ENCODE measurements at regions not wholly inside any gene's neighbourhood (a gene's known extent, or its start where the extent isn't known, plus 50 kb on each side); places are given as distances from the start of the nearest gene placed in this dataset.

- no peak overlapping the region for H3K27ac Mint-ChIP-seq
- POLR2A ChIA-PET: no interaction called here
- no peak for DNase-seq
- CTCF ChIA-PET: no interaction called here
- no peaks in the 10 kb centered on the region for H3K9me3 Mint-ChIP-seq
- H3K4me3 Mint-ChIP-seq: no peak overlapping the region
- H3K27me3 Mint-ChIP-seq: peaks cover 2% of the 10 kb centered on the region
- no peaks in the 10 kb centered on the region for H3K36me3 Mint-ChIP-seq (ENCODE audit: low read depth)
- H3K4me1 Mint-ChIP-seq: no peaks in the 10 kb centered on the region
Observed at GRCh38 chr2:175567435-175568061, 386.0 kb upstream of the ATP5MC3 start.

- Mint-ChIP-seq H3K4me3 (no peak overlapping the region), H3K27ac (no peak overlapping the region), H3K36me3 (ENCODE audit: low read depth) (no peaks in the 10 kb centered on the region), H3K4me1 (no peaks in the 10 kb centered on the region), H3K9me3 (no peaks in the 10 kb centered on the region), H3K27me3 (peaks cover 10% of the 10 kb centered on the region)
- ChIA-PET CTCF (no interaction called here), POLR2A (no interaction called here)
- DNase-seq: no peak
Observed at GRCh38 chr2:175560521-175561169, 379.1 kb upstream of the ATP5MC3 start.

DNA sequence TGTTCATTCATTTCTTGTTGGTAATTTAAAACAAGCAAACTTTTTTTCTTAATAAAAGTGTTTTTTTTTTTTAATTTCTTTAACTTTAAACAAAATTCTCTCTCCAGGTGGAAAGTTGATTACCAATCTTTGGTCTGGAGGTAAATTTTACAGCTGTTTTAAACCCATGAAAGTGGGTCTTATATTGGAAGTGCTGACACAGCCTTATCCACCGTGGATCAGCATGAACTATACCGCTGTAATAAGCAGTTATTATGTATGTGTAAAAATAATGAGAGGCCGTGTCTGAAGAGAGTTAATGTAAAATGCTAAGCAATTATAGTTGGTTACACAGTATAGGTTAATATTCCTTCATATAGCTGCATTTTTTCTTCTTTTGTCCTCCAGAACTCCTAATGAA, 378.1 kb upstream of the ATP5MC3 start:
- DNase-seq: no peak
- Mint-ChIP-seq H3K36me3 (ENCODE audit: low read depth) (no peaks in the 10 kb centered on the region), H3K27ac (no peak overlapping the region), H3K4me3 (no peak overlapping the region), H3K4me1 (no peaks in the 10 kb centered on the region), H3K9me3 (no peaks in the 10 kb centered on the region), H3K27me3 (peaks cover 10% of the 10 kb centered on the region)
- POLR2A ChIA-PET: no interaction called here
- CTCF ChIA-PET: no interaction called here

- DNase-seq: no peak
- Mint-ChIP-seq H3K4me1 (no peaks in the 10 kb centered on the region), H3K4me3 (no peak overlapping the region), H3K27me3 (peaks cover 10% of the 10 kb centered on the region), H3K9me3 (no peaks in the 10 kb centered on the region), H3K36me3 (ENCODE audit: low read depth) (no peaks in the 10 kb centered on the region), H3K27ac (no peak overlapping the region)
- POLR2A ChIA-PET: no interaction called here
- CTCF ChIA-PET: no interaction called here
Observed at GRCh38 chr2:175557810-175558377, 376.4 kb upstream of the ATP5MC3 start.

- Mint-ChIP-seq H3K9me3 (no peaks in the 10 kb centered on the region), H3K27me3 (peaks cover 7% of the 10 kb centered on the region), H3K4me3 (no peak overlapping the region), H3K27ac (no peak overlapping the region), H3K36me3 (ENCODE audit: low read depth) (no peaks in the 10 kb centered on the region), H3K4me1 (no peaks in the 10 kb centered on the region)
- no peak for DNase-seq
- ChIA-PET CTCF (no interaction called here), POLR2A (no interaction called here)
Observed at GRCh38 chr2:175553910-175554309, 372.4 kb upstream of the ATP5MC3 start.

GRCh38 chr2:175552902-175553301, 371.4 kb upstream of the ATP5MC3 start:
- DNase-seq: no peak
- H3K36me3 Mint-ChIP-seq (ENCODE audit: low read depth): no peaks in the 10 kb centered on the region
- ChIA-PET CTCF (no interaction called here), POLR2A (no interaction called here)
- no peak overlapping the region for H3K4me3 Mint-ChIP-seq
- no peak overlapping the region for H3K27ac Mint-ChIP-seq
- H3K4me1 Mint-ChIP-seq: no peaks in the 10 kb centered on the region
- H3K27me3 Mint-ChIP-seq: peaks cover 6% of the 10 kb centered on the region
- no peaks in the 10 kb centered on the region for H3K9me3 Mint-ChIP-seq

GRCh38 chr2:175540421-175540820, 358.9 kb upstream of the ATP5MC3 start:
- H3K4me1 Mint-ChIP-seq: no peaks in the 10 kb centered on the region
- H3K27ac Mint-ChIP-seq: no peak overlapping the region
- CTCF ChIA-PET: no interaction called here
- DNase-seq: no peak
- no peaks in the 10 kb centered on the region for H3K27me3 Mint-ChIP-seq
- no peaks in the 10 kb centered on the region for H3K36me3 Mint-ChIP-seq (ENCODE audit: low read depth)
- H3K4me3 Mint-ChIP-seq: no peak overlapping the region
- no peaks in the 10 kb centered on the region for H3K9me3 Mint-ChIP-seq
- POLR2A ChIA-PET: no interaction called here

DNA sequence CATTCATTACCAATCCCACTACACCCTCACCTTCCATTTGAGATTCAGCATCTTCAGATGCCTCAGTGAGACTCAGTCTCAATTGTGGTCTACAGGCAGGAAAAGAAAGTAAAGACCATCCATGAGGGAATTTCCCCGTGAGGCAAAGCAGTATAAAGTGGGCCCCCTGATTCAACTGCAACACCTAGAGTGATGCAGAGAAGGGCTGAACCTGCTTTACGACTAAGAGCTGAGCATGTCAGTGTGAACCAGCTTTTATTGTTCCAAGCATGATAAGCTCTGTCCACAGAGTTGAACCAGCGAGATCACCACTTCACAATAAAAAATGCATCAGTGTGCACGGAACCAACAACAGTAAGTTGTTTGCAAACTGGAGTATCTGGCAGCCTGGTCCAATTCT, 357.6 kb upstream of the ATP5MC3 start:
- H3K36me3 Mint-ChIP-seq (ENCODE audit: low read depth): no peaks in the 10 kb centered on the region
- no peaks in the 10 kb centered on the region for H3K27me3 Mint-ChIP-seq
- H3K4me3 Mint-ChIP-seq: no peak overlapping the region
- no peak overlapping the region for H3K27ac Mint-ChIP-seq
- H3K4me1 Mint-ChIP-seq: no peaks in the 10 kb centered on the region
- H3K9me3 Mint-ChIP-seq: no peaks in the 10 kb centered on the region
- ChIA-PET POLR2A (no interaction called here), CTCF (no interaction called here)
- no peak for DNase-seq

GRCh38 chr2:175536059-175536458, 354.5 kb upstream of the ATP5MC3 start:
- POLR2A ChIA-PET: no interaction called here
- Mint-ChIP-seq H3K4me3 (no peak overlapping the region), H3K4me1 (no peaks in the 10 kb centered on the region), H3K9me3 (no peaks in the 10 kb centered on the region), H3K36me3 (ENCODE audit: low read depth) (no peaks in the 10 kb centered on the region), H3K27me3 (peaks cover 2% of the 10 kb centered on the region), H3K27ac (no peak overlapping the region)
- CTCF ChIA-PET: no interaction called here
- no peak for DNase-seq

GRCh38 chr2:175535631-175536030, 354.1 kb upstream of the ATP5MC3 start:
- CTCF ChIA-PET: no interaction called here
- no peak overlapping the region for H3K4me3 Mint-ChIP-seq
- no peaks in the 10 kb centered on the region for H3K36me3 Mint-ChIP-seq (ENCODE audit: low read depth)
- no peaks in the 10 kb centered on the region for H3K9me3 Mint-ChIP-seq
- no peak overlapping the region for H3K27ac Mint-ChIP-seq
- no peaks in the 10 kb centered on the region for H3K4me1 Mint-ChIP-seq
- H3K27me3 Mint-ChIP-seq: peaks cover 2% of the 10 kb centered on the region
- no peak for DNase-seq
- POLR2A ChIA-PET: no interaction called here

DNA sequence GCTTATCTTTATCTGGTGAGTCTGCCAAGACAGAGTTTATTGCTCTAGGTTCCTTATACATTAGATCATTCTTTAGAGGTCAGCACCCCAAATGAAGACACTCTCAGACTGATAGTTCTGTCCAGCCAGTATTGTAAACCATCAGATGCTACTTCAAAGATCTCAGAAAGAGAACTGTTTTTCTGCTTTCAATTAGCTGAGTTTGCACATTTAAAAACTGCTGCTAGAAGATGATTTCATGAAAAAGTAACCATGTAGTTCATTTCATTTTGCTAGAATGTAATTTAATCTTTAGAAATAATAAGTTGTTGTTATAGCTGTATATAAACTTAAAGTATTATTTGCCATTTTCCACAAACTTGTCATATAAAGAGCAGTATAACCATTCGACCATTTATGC, 344.5 kb upstream of the ATP5MC3 start:
- Mint-ChIP-seq H3K36me3 (ENCODE audit: low read depth) (no peaks in the 10 kb centered on the region), H3K27me3 (no peaks in the 10 kb centered on the region), H3K27ac (no peak overlapping the region), H3K9me3 (no peaks in the 10 kb centered on the region), H3K4me3 (no peak overlapping the region), H3K4me1 (no peaks in the 10 kb centered on the region)
- DNase-seq: no peak
- ChIA-PET POLR2A (no interaction called here), CTCF (no interaction called here)

DNA sequence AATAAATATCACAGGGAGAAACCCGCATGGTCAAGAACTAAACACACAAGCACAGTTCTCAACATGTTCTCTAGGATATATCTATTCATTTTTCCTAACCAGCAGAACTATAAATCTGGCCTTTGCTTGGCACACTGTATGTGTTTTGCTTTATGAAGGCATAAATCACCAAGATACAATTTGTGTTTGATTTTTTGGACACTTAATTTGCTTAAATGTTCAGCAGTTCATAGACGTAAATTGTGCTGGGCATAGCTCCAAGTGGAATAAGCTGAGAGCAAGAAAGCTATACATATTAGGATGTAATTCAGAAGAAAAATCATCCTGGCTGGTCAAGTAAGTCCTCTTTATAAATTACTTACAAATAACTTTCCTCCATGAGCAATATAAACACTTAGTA, 341.5 kb upstream of the ATP5MC3 start:
- Mint-ChIP-seq H3K4me1 (no peaks in the 10 kb centered on the region), H3K4me3 (no peak overlapping the region), H3K27ac (no peak overlapping the region), H3K9me3 (no peaks in the 10 kb centered on the region), H3K36me3 (ENCODE audit: low read depth) (no peaks in the 10 kb centered on the region), H3K27me3 (no peaks in the 10 kb centered on the region)
- POLR2A ChIA-PET: no interaction called here
- CTCF ChIA-PET: no interaction called here
- no peak for DNase-seq

DNA sequence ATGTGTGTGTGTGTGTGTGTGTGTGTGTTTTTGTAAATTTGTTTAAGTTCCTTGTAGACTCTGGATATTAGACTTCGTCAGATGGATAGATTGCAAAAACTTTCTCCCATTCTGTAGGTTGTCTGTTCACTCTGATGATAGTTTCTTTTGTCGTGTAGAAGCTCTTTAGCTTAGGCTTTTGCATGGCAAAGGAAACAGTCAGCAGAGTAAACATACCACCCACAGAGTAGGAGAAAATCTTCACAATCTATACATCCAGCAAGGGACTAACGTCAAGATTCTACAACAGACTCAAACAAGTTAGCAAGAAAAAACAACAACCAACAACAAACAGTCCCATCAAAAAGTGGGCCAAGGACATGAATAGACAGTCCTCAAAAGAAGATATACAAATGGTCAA, 336.7 kb upstream of the ATP5MC3 start:
- Mint-ChIP-seq H3K27me3 (no peaks in the 10 kb centered on the region), H3K9me3 (no peaks in the 10 kb centered on the region), H3K4me3 (no peak overlapping the region), H3K36me3 (ENCODE audit: low read depth) (no peaks in the 10 kb centered on the region), H3K4me1 (no peaks in the 10 kb centered on the region), H3K27ac (no peak overlapping the region)
- POLR2A ChIA-PET: no interaction called here
- DNase-seq: no peak
- CTCF ChIA-PET: no interaction called here

- Mint-ChIP-seq H3K4me3 (no peak overlapping the region), H3K36me3 (ENCODE audit: low read depth) (no peaks in the 10 kb centered on the region), H3K27ac (no peak overlapping the region), H3K27me3 (no peaks in the 10 kb centered on the region), H3K9me3 (no peaks in the 10 kb centered on the region), H3K4me1 (no peaks in the 10 kb centered on the region)
- ChIA-PET CTCF (no interaction called here), POLR2A (no interaction called here)
- DNase-seq: no peak
Observed at GRCh38 chr2:175516555-175516954, 335.0 kb upstream of the ATP5MC3 start.

All from activated CD4-positive, alpha-beta memory T cell treated with anti-CD3 and anti-CD28 coated beads, Interleukin-2, amount 10 ng/mL, durations not matched to agents 7 days and 5 days (primary cell).